Vagina (tissue), 2 donors: ENCODE measurements at regions not wholly inside any gene's neighbourhood (a gene's known extent, or its start where the extent isn't known, plus 50 kb on each side); places are given as distances from the start of the nearest gene placed in this dataset.
A peak's percentile ranks its signal among the peaks of the same experiment; 100 is the strongest.

Experiments
- DNase-seq, 2 donors: peaks; one replicate each; pipeline ENCODE4 v3.0.0-alpha.2; 2017; ENCODE audit errors: extremely low spot score in 2 of 2
- H3K27ac ChIP-seq: fragments of 200-600 bp; sonication (generic); one replicate; pipeline ENCODE4 v1.5.1; 2019
- H3K27me3 ChIP-seq: fragments of 200-600 bp; sonication (generic); one replicate; pipeline ENCODE4 v1.5.1; 2019
- H3K36me3 ChIP-seq, 2 donors: fragments of 200-600 bp; sonication (generic); one replicate each; pipeline ENCODE4 v1.5.1; 2017 to 2019
- H3K4me1 ChIP-seq: fragments of 200-600 bp; sonication (generic); one replicate; pipeline ENCODE4 v1.5.1; 2019
- H3K4me3 ChIP-seq, 2 donors: fragments of 200-600 bp; sonication (generic); 1 replicate in 1 of 2; 2 replicates in 1 of 2; pipeline ENCODE4 v1.5.1; 2016 to 2019
- H3K9me3 ChIP-seq: fragments of 200-600 bp; sonication (generic); one replicate; pipeline ENCODE4 v1.5.1; 2019
- CTCF ChIP-seq, 3 experiments: fragments of 450-650 bp in 2 of 3; fragments of 200-600 bp in 1 of 3; sonication (generic) in 1 of 3; IDR thresholded peaks; one replicate each; pipeline ENCODE4 v1.5.1; 2017 to 2019; ENCODE audit warnings: antibody characterized with exemption in 3 of 3, mild to moderate bottlenecking in 2 of 3, moderate library complexity in 2 of 3
- POLR2A ChIP-seq, 2 donors: fragments of 450-650 bp; IDR thresholded peaks; one replicate each; pipeline ENCODE4 v1.6.1; 2017; ENCODE audit warnings: antibody characterized with exemption in 2 of 2, mild to moderate bottlenecking in 2 of 2, moderate library complexity in 2 of 2
- POLR2AphosphoS5 ChIP-seq, 2 donors: sonication (generic); formaldehyde crosslinking; IDR thresholded peaks; one replicate each; pipeline ENCODE4 v1.9.0; 2017; ENCODE audit warnings: antibody characterized with exemption in 2 of 2, mild to moderate bottlenecking in 2 of 2, low read depth in 1 of 2; ENCODE audit not compliant: insufficient read depth in 1 of 2
- intact Hi-C: fragments of 100-400 bp; cut with DNase I; formaldehyde crosslinking; loops from one replicate; pipeline ENCODE4 v1.15.1; 2023

- DNase-seq: no peak
Observed at GRCh38 chr20:19009081-19009688, 195.6 kb downstream of the SCP2D1 start.

GRCh38 chr20:19012676-19013075 lies 199.1 kb downstream of the SCP2D1 start:
- peaks cover 8% of the 10 kb centered on the region for H3K4me1 ChIP-seq
- TF ChIP-seq POLR2A (IDR thresholded peaks at IDR 0.05): no peak
- TF ChIP-seq POLR2AphosphoS5 (IDR thresholded peaks at IDR 0.05; ENCODE audit: insufficient read depth in 1 of 2, low read depth in 1 of 2): peak in 1 of 2 donors; percentile 17
- H3K36me3 ChIP-seq: no peaks in the 10 kb centered on the region
- intact Hi-C loops: no loop called here
- no peak for DNase-seq
- no peaks in the 10 kb centered on the region for H3K27me3 ChIP-seq
- peak overlapping the region; percentile 56 for H3K27ac ChIP-seq
- H3K4me3 ChIP-seq: no peak overlapping the region
- no peaks in the 10 kb centered on the region for H3K9me3 ChIP-seq

More at GRCh38 chr20:19009081-19009688, 195.6 kb downstream of the SCP2D1 start:
- no peak overlapping the region for H3K4me3 ChIP-seq
- intact Hi-C loops: no loop called here
- peaks cover 8% of the 10 kb centered on the region for H3K4me1 ChIP-seq
- H3K9me3 ChIP-seq: no peaks in the 10 kb centered on the region
- no peaks in the 10 kb centered on the region for H3K36me3 ChIP-seq
- no peak overlapping the region for H3K27ac ChIP-seq
- TF ChIP-seq CTCF (IDR thresholded peaks at IDR 0.05): no peak
- TF ChIP-seq POLR2AphosphoS5 (IDR thresholded peaks at IDR 0.05; ENCODE audit: insufficient read depth in 1 of 2, low read depth in 1 of 2): no peak
- no peak for TF ChIP-seq POLR2A (IDR thresholded peaks at IDR 0.05)
- H3K27me3 ChIP-seq: no peaks in the 10 kb centered on the region

GRCh38 chr20:19013907-19014306 lies 198.5 kb upstream of the SLC24A3 start:
- DNase-seq: no peak
- H3K4me1 ChIP-seq: peaks cover 8% of the 10 kb centered on the region
- H3K27me3 ChIP-seq: no peaks in the 10 kb centered on the region
- no peak overlapping the region for H3K27ac ChIP-seq
- H3K4me3 ChIP-seq: no peak overlapping the region
- H3K9me3 ChIP-seq: no peaks in the 10 kb centered on the region
- intact Hi-C loops: no loop called here
- no peaks in the 10 kb centered on the region for H3K36me3 ChIP-seq
- TF ChIP-seq CTCF (IDR thresholded peaks at IDR 0.05): no peak
- TF ChIP-seq POLR2AphosphoS5 (IDR thresholded peaks at IDR 0.05; ENCODE audit: insufficient read depth in 1 of 2, low read depth in 1 of 2): no peak
- TF ChIP-seq POLR2A (IDR thresholded peaks at IDR 0.05): no peak

GRCh38 chr20:19015351-19016139 lies 196.9 kb upstream of the SLC24A3 start:
- peak; percentile 86 to 87 for DNase-seq
- no peaks in the 10 kb centered on the region for H3K9me3 ChIP-seq
- TF ChIP-seq POLR2A (IDR thresholded peaks at IDR 0.05) (no peak), CTCF (IDR thresholded peaks at IDR 0.05) (no peak), POLR2AphosphoS5 (IDR thresholded peaks at IDR 0.05; ENCODE audit: insufficient read depth in 1 of 2, low read depth in 1 of 2) (no peak)
- H3K36me3 ChIP-seq: no peaks in the 10 kb centered on the region
- intact Hi-C loops: no loop called here
- H3K4me3 ChIP-seq: no peak overlapping the region
- no peak overlapping the region for H3K27ac ChIP-seq
- H3K4me1 ChIP-seq: peaks cover 8% of the 10 kb centered on the region
- no peaks in the 10 kb centered on the region for H3K27me3 ChIP-seq

GRCh38 chr20:19016140-19016497 lies 196.3 kb upstream of the SLC24A3 start:
- DNase-seq: peak in 1 of 2 donors; percentile 85
- Histone ChIP-seq H3K27me3 (no peaks in the 10 kb centered on the region), H3K27ac (no peak overlapping the region), H3K36me3 (no peaks in the 10 kb centered on the region), H3K4me1 (peaks cover 8% of the 10 kb centered on the region), H3K9me3 (no peaks in the 10 kb centered on the region), H3K4me3 (no peak overlapping the region)
- TF ChIP-seq POLR2AphosphoS5 (IDR thresholded peaks at IDR 0.05; ENCODE audit: insufficient read depth in 1 of 2, low read depth in 1 of 2) (no peak), CTCF (IDR thresholded peaks at IDR 0.05) (no peak), POLR2A (IDR thresholded peaks at IDR 0.05) (no peak)
- intact Hi-C loops: no loop called here
